ENCODE measurements at regions not wholly inside any gene's neighbourhood (a gene's known extent, or its start where the extent isn't known, plus 50 kb on each side); places are given as distances from the start of the nearest gene placed in this dataset.

DNA sequence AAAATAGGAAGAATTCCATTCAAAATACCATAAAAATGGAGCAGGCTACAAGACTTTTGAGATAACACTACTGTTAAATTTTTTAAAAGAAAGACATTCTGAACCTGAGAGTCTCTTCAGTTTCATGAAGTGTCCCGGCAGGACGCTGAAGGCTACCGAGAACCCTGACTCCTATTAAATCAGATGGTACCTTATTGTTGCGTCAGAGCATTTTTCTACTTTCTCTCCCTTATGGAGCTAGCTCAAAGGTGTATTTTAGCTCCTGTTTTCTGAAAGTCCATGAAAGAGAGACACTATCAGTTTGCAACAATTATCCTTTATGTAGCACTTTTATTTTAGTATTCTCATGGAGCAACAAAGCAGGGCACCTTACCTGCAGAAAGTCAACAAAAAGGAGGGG, 626.7 kb downstream of the IRS1 start:
- ATAC-seq, result no peak
- WGBS (ENCODE audit: missing lambda C conversion rate), result 96% methylated on average over 4 of the region's 4 CpGs
- Histone ChIP-seq H3K9me3 (peaks cover 27% of the 10 kb centered on the region), H3K4me2 (no peak overlapping the region), H3K4me1 (no peaks in the 10 kb centered on the region), H3K4me3 (no peak overlapping the region), H3K27ac (no peak overlapping the region)
- ChIA-PET POLR2A (no interaction called here), CTCF (interaction anchor here (0.8 kb wide), 1 partner anchor 10 kb away, joined by 3 read pairs; no protein-coding TSS in a partner anchor)
- no peak for DNase-seq (ENCODE audit: low read depth in 1 of 2, low spot score in 1 of 2)
- no peak for FAIRE-seq
- TF ChIP-seq NPAS2 (CRISPR knock-in tag; IDR thresholded peaks at IDR 0.05; ENCODE audit: borderline replicate concordance) (no peak), JUNB (IDR thresholded peaks at IDR 0.05) (no peak), RARB (CRISPR knock-in tag; IDR thresholded peaks at IDR 0.05) (no peak), EP300 (IDR thresholded peaks at IDR 0.05) (no peak), HEYL (CRISPR knock-in tag; IDR thresholded peaks at IDR 0.05) (no peak), CHD4 (IDR thresholded peaks at IDR 0.05; ENCODE audit: borderline replicate concordance) (no peak)

DNA sequence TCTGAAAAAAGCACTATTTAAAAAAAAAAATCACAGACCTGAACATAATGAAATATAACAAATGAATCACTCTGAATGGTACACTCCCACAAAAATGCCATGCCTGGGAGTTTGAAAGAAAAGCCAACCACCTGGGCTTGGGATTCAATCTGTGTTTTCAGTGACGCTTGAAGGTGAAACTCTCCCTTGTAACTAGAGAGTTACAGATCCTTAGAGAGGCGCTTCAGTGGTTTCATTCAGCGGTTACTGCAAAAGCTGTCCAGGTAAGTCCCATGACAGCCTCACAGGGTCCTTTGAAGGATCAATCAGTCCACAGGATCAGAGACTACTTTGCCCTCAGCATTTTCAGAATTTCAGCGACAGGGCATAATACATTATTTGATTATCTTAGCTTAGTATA, 627.3 kb downstream of the IRS1 start:
- H3K9me3 ChIP-seq, result peaks cover 21% of the 10 kb centered on the region
- no peak overlapping the region for H3K27ac ChIP-seq
- H3K4me1 ChIP-seq, result no peaks in the 10 kb centered on the region
- FAIRE-seq, result no peak
- no peak overlapping the region for H3K4me2 ChIP-seq
- CTCF ChIA-PET, result interaction anchor here (0.8 to 1.5 kb wide), 2 partner anchors 10 to 13 kb away, joined by 3 to 4 read pairs; no protein-coding TSS in a partner anchor
- no peak for ATAC-seq
- POLR2A ChIA-PET, result no interaction called here
- 97% methylated on average over 4 of the region's 4 CpGs for WGBS (ENCODE audit: missing lambda C conversion rate)
- H3K4me3 ChIP-seq, result no peak overlapping the region
- DNase-seq (ENCODE audit: low read depth in 1 of 2, low spot score in 1 of 2), result no peak
- TF ChIP-seq EHMT2 (IDR thresholded peaks at IDR 0.05; ENCODE audit: low read depth) (no peak), ZFP36 (IDR thresholded peaks at IDR 0.05; ENCODE audit: borderline replicate concordance, partially characterized antibody) (no peak), SMC3 (IDR thresholded peaks at IDR 0.05) (no peak), MAX (IDR thresholded peaks at IDR 0.05) (no peak), FOSB (CRISPR knock-in tag; IDR thresholded peaks at IDR 0.05) (no peak), KDM1A (IDR thresholded peaks at IDR 0.05; ENCODE audit: low read depth) (no peak), REST (IDR thresholded peaks at IDR 0.05) (no peak), RCOR1 (IDR thresholded peaks at IDR 0.05; ENCODE audit: low read depth, low read length) (no peak), NR3C1 (IDR thresholded peaks at IDR 0.05) (no peak), E2F6 (IDR thresholded peaks at IDR 0.05; ENCODE audit: borderline replicate concordance, low read depth) (no peak), HEYL (CRISPR knock-in tag; IDR thresholded peaks at IDR 0.05) (no peak), TP53 (CRISPR knock-in tag; IDR thresholded peaks at IDR 0.05) (no peak), CHD2 (IDR thresholded peaks at IDR 0.05; ENCODE audit: low read length, partially characterized antibody) (no peak), POLR2A (IDR thresholded peaks at IDR 0.05; ENCODE audit: low read length) (no peak)
- TF ChIP-seq, protein P1, sequence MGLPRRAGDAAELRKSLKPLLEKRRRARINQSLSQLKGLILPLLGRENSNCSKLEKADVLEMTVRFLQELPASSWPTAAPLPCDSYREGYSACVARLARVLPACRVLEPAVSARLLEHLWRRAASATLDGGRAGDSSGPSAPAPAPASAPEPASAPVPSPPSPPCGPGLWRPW (IDR thresholded peaks at IDR 0.05), result no peak
- TF ChIP-seq, protein P2, sequence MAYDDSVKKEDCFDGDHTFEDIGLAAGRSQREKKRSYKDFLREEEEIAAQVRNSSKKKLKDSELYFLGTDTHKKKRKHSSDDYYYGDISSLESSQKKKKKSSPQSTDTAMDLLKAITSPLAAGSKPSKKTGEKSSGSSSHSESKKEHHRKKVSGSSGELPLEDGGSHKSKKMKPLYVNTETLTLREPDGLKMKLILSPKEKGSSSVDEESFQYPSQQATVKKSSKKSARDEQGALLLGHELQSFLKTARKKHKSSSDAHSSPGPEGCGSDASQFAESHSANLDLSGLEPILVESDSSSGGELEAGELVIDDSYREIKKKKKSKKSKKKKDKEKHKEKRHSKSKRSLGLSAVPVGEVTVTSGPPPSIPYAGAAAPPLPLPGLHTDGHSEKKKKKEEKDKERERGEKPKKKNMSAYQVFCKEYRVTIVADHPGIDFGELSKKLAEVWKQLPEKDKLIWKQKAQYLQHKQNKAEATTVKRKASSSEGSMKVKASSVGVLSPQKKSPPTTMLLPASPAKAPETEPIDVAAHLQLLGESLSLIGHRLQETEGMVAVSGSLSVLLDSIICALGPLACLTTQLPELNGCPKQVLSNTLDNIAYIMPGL (CRISPR knock-in tag; IDR thresholded peaks at IDR 0.05; ENCODE audit: borderline replicate concordance), result no peak

All from A549 (cell line).